Kidney (tissue), 13 donors: ENCODE measurements at regions not wholly inside any gene's neighbourhood (a gene's known extent, or its start where the extent isn't known, plus 50 kb on each side); places are given as distances from the start of the nearest gene placed in this dataset.

Experiments used
- DNase-seq, 5 donors: peaks; one replicate each; pipeline ENCODE4 v3.0.0-alpha.2; 2013 to 2020
- FAIRE-seq: peaks from 2 replicates; lab custom pipeline; 2012; peaks lifted over from hg19 to GRCh38; lab: Jason Lieb, UNC
- H3K27ac ChIP-seq, 2 donors: one replicate each; pipeline ENCODE4 v1.7.0; 2013; ENCODE audit warnings: low read depth in 2 of 2, low read length in 2 of 2, inconsistent platforms in 1 of 2
- H3K27me3 ChIP-seq: one replicate; pipeline ENCODE4 v1.7.1; 2013; ENCODE audit warnings: low read length, inconsistent platforms; ENCODE audit not compliant: control insufficient read depth, insufficient read depth
- H3K36me3 ChIP-seq, 3 donors: one replicate each; pipeline versions ENCODE4 v1.7.0 to v1.7.1; 2013; ENCODE audit warnings: low read length in 3 of 3, control low read depth in 1 of 3, inconsistent platforms in 1 of 3; ENCODE audit not compliant: insufficient read depth in 3 of 3, control insufficient read depth in 2 of 3
- H3K4me1 ChIP-seq, 3 donors: one replicate each; pipeline versions ENCODE4 v1.7.0 to v1.7.1; 2013; ENCODE audit warnings: low read length in 3 of 3, inconsistent platforms in 1 of 3, low read depth in 1 of 3; ENCODE audit not compliant: control insufficient read depth in 2 of 3, insufficient read depth in 2 of 3
- H3K4me3 ChIP-seq, 3 donors: one replicate each; pipeline versions ENCODE4 v1.7.0 to v1.8.1; 2013; ENCODE audit warnings: low read length in 3 of 3, control low read depth in 1 of 3, inconsistent platforms in 1 of 3
- H3K9ac ChIP-seq, 3 donors: one replicate each; pipeline versions ENCODE4 v1.7.0 to v1.7.1; 2013; ENCODE audit warnings: low read length in 3 of 3, control low read depth in 1 of 3, inconsistent platforms in 1 of 3
- H3K9me3 ChIP-seq, 3 donors: one replicate each; pipeline versions ENCODE4 v1.7.0 to v1.7.1; 2013; ENCODE audit warnings: low read length in 3 of 3, control low read depth in 1 of 3, inconsistent platforms in 1 of 3; ENCODE audit not compliant: control insufficient read depth in 2 of 3, insufficient read depth in 1 of 3
- CTCF ChIP-seq: IDR thresholded peaks from 3 replicates; pipeline ENCODE4 v1.5.1; 2012; ENCODE audit warnings: mild to moderate bottlenecking, moderate library complexity, borderline replicate concordance; ENCODE audit not compliant: insufficient read depth; ENCODE audit errors: extremely low read depth
- intact Hi-C: fragments of 100-400 bp; cut with DNase I; formaldehyde crosslinking; loops from one replicate; pipeline ENCODE4 v1.11.1; 2022
- donor health status: control.
- donor health status: control.
- donor health status: control.
- donor health status: control.
- donor health status: control.
- donor health status: DM: yes; HTN: yes; CAD: no.
- donor health status: Normal renal cell carcinoma (clear cell type).

DNA sequence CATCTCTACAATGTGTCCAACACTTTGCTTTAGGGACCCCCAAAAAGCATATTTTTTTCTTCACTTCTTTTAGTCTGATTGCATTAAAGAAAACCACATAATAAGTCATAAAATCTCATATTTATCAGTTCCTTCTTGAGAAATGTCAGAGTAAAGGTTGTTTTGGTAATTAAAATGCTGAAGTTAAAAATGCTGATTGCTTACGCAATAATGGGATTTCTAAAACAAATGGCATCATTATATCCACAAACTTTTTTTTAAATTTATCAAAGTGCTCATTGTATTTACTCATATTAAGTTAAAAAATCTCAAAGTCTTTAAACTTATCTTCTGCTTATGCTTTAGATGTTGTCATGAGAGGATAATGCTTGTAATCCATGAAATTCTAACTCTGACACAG, 737.2 kb upstream of the ARGLU1 start:
- FAIRE-seq, result no peak
- H3K36me3 ChIP-seq, result no peaks in the 10 kb centered on the region
- intact Hi-C loops, result no loop called here

DNA sequence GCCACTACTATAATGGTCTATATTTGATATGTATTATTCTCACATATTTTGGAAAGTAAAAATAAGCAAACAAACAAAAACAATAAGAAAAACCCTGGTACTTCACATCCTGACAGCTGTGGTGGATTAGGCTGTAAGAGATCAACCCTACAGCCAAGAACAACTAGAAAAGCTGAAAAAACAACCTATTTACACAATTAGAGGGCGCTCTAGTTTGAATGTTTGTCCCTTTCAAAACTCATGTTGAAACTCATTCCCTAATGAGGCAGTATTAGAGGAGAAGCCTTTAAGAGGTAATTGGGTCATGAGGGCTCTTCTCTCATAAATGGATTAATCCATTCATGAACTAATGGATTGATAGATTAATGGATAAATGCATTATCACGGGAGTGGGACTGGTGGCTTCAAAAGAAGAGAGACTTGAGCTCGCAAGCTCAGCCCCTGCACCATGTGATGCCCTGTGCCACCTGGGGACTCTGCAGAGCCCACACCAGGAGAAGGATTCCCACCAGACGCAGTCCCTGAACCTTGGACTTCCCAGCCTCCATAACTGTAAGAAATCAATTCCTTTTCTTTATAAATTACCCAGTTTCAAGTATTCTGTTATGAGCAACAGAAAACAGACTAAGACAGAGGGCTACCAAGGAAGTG, 733.9 kb upstream of the ARGLU1 start:
- FAIRE-seq (no peak), DNase-seq (peak in 1 of 5 donors; percentile 19)
- no peaks in the 10 kb centered on the region for H3K27me3 ChIP-seq
- H3K9ac ChIP-seq, result no peak overlapping the region
- no peak for TF ChIP-seq CTCF
- H3K9me3 ChIP-seq, result no peaks in the 10 kb centered on the region
- H3K36me3 ChIP-seq, result no peaks in the 10 kb centered on the region
- H3K27ac ChIP-seq, result no peak overlapping the region
- no peaks in the 10 kb centered on the region for H3K4me1 ChIP-seq
- no peak overlapping the region for H3K4me3 ChIP-seq
- intact Hi-C loops, result no loop called here

More for the DNA sequence above, 737.2 kb upstream of the ARGLU1 start:
- H3K27ac ChIP-seq, result no peak overlapping the region
- H3K4me3 ChIP-seq, result no peak overlapping the region
- no peak for TF ChIP-seq CTCF
- no peak for DNase-seq
- H3K27me3 ChIP-seq, result no peaks in the 10 kb centered on the region
- no peaks in the 10 kb centered on the region for H3K4me1 ChIP-seq
- no peak overlapping the region for H3K9ac ChIP-seq
- no peaks in the 10 kb centered on the region for H3K9me3 ChIP-seq

GRCh38 chr13:107299717-107300116, 731.8 kb upstream of the ARGLU1 start:
- H3K4me3 ChIP-seq, result no peak overlapping the region
- no peak for FAIRE-seq
- no peak overlapping the region for H3K9ac ChIP-seq
- no peaks in the 10 kb centered on the region for H3K9me3 ChIP-seq
- intact Hi-C loops, result no loop called here
- no peak for DNase-seq
- no peak for TF ChIP-seq CTCF
- no peaks in the 10 kb centered on the region for H3K27me3 ChIP-seq
- no peaks in the 10 kb centered on the region for H3K36me3 ChIP-seq
- no peaks in the 10 kb centered on the region for H3K4me1 ChIP-seq
- no peak overlapping the region for H3K27ac ChIP-seq

GRCh38 chr13:107296804-107297203, 728.9 kb upstream of the ARGLU1 start:
- H3K9me3 ChIP-seq, result no peaks in the 10 kb centered on the region
- DNase-seq, result no peak
- no peaks in the 10 kb centered on the region for H3K27me3 ChIP-seq
- TF ChIP-seq CTCF, result no peak
- no peak for FAIRE-seq
- no peaks in the 10 kb centered on the region for H3K36me3 ChIP-seq
- H3K4me3 ChIP-seq, result no peak overlapping the region
- intact Hi-C loops, result no loop called here
- H3K27ac ChIP-seq, result no peak overlapping the region
- H3K9ac ChIP-seq, result no peak overlapping the region
- H3K4me1 ChIP-seq, result no peaks in the 10 kb centered on the region
